KOPT-K1 (cell line): ENCODE measurements at regions not wholly inside any gene's neighbourhood (a gene's known extent, or its start where the extent isn't known, plus 50 kb on each side); places are given as distances from the start of the nearest gene placed in this dataset.
"Not testable (repeated sequence)": the region's sequence is repeated elsewhere in the genome, so short reads cannot be mapped to it uniquely, and the experiment has no call there.

Source experiments
- H3K27ac ChIP-seq: fragments of 200-600 bp; sonication (generic); 2 replicates; pipeline ENCODE4 v1.5.1; 2016; ENCODE audit warnings: antibody characterized with exemption, mild to moderate bottlenecking, low read depth, low read length; ENCODE audit not compliant: poor library complexity, severe bottlenecking
- H3K36me3 ChIP-seq: fragments of 200-600 bp; sonication (generic); 2 replicates; pipeline ENCODE4 v1.5.1; 2017; ENCODE audit warnings: antibody characterized with exemption, mild to moderate bottlenecking, low read length, moderate library complexity; ENCODE audit not compliant: insufficient read depth
- H3K9me3 ChIP-seq: fragments of 200-600 bp; sonication (generic); 2 replicates; pipeline ENCODE4 v1.5.1; 2017; ENCODE audit warnings: antibody characterized with exemption, low read length, mild to moderate bottlenecking; ENCODE audit not compliant: insufficient read depth, poor library complexity, severe bottlenecking

DNA sequence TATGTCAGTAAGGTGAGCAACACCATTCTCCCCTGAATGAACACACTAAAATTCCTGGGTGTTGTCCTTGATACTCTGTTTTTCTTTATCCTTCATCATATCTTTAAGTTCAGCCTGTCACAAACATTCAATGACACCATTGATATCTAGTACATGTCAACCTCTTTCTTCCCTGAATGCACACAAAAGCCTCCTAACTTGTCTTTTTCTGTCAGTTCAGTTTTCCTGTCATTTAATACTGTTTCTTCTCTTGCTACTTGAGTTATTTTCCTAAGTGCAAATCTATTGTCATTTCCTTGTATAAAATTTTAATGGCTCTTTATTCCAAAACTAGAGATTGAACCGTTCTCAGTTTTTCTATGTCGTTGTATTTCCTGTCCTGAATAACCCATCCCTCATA lies 1107.6 kb upstream of the SLC39A10 start:
- no peaks in the 10 kb centered on the region for H3K9me3 ChIP-seq
- H3K27ac ChIP-seq, result no peak overlapping the region
- H3K36me3 ChIP-seq, result no peaks in the 10 kb centered on the region

DNA sequence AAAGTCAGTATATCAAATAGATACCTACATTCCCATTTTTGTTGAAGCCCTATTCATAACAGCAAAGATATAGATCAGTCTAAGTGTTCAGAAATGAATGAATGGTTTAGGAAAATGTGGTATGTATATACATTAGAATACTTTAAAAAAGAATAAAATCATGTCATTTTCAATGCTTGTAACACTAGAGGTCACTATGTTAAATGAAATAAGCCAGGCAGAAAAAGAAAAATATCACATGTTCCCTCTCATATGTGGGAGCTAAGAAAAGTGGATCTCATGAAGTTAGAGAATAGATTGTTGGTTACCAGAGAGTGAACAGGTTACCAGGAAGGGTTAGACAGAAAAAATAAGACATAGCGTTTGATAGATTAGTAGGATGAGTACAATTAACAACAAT lies 1111.0 kb upstream of the SLC39A10 start:
- H3K36me3 ChIP-seq, result no peaks in the 10 kb centered on the region
- no peak overlapping the region for H3K27ac ChIP-seq
- no peaks in the 10 kb centered on the region for H3K9me3 ChIP-seq

DNA sequence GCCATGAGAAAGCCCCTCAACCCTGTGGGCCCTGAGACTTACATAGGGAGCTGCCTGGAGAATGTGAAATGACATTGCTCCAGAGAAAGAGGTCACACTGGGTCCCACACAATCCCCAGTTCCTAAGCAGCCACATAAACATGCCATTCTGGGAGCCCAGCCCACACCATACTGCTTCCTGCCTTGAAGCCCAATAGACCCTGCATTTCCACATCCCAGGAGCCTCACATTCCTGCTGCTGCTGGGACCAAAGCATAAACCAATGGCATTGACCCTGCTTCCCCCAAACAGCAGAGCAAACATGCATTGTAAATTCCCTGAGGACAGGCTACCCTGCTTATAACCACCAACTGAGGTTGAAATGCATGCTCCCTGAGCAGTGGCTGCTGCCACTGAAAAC lies 1117.6 kb upstream of the SLC39A10 start:
- no peaks in the 10 kb centered on the region for H3K36me3 ChIP-seq
- H3K27ac ChIP-seq, result no peak overlapping the region
- H3K9me3 ChIP-seq, result no peaks in the 10 kb centered on the region

DNA sequence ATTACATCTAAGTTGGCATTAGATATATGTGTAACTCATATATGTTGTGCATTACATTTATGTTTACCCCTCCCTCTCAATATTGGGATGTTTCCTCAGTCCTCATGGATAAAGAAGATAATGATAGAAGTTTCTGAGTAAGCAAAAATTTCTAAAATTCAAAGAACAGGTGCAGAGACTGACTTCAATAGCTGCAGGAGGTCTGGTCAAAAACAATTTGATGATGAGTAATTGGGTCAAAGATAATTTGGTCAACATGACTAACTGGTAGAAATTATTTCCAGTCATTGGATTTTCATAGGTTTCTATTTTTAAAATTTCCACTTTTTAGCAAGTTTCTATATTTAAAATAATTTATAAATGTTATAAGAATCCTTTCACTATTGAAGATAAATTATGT lies 1130.9 kb upstream of the SLC39A10 start:
- Histone ChIP-seq H3K36me3 (no peaks in the 10 kb centered on the region), H3K27ac (no peak overlapping the region), H3K9me3 (no peaks in the 10 kb centered on the region)

DNA sequence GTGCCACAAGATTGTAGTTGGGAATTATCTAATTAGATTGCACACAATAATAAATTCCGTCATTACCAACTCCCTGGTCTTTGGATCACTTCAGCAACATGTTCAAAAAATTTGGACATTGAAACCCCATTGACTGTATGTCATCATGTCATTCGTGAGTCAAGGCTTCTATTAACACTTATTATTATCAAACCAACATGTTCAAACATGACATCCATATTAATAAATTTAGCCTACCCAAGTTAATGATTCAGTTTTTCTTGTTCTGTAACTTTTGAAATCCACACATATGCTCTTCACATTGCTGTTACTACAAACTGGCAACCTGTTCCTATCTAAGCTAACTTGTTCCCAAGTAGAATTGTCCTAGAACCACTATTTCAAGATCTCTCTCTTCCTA lies 1142.7 kb upstream of the SLC39A10 start:
- H3K27ac ChIP-seq, result no peak overlapping the region
- H3K9me3 ChIP-seq, result no peaks in the 10 kb centered on the region
- H3K36me3 ChIP-seq, result no peaks in the 10 kb centered on the region

DNA sequence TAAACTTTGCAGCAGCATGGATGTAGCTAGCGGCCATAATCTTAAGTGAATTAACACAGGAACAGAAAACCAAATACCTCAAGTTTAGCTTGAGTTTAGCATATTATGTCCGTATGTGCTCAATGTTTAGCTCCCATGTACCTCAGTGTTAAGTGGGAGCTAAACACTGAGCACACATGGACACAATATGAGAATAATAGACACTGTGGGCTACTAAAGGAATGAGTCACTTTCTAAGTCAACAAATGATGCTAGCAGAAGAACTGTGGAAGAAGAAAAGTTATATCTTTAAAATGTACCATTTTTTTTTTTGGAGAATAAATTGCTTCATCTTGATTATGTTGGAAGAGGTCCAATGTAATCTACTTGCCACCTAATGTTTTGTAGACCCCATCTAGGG lies 1146.0 kb upstream of the SLC39A10 start:
- H3K36me3 ChIP-seq, H3K9me3 ChIP-seq, H3K27ac ChIP-seq: not testable (repeated sequence)

DNA sequence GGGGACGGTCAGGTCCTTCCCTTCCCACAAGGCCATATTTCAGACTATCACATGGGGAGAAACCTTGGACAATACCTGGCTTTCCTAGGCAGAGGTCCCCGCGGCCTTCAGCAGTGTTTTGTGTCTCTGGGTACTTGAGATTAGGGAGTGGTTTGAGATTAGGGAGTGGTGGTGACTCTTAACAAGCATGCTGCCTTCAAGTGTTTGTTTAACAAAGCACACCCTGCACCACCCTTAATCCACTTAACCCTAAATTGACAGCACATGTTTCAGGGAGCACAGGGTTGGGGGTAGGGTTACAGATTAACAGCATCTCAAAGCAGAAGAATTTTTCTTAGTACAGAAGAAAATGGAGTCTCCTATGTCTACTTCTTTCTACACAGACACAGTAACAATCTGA lies 1152.2 kb upstream of the SLC39A10 start:
- not testable (repeated sequence) for H3K9me3 ChIP-seq, H3K27ac ChIP-seq, H3K36me3 ChIP-seq

DNA sequence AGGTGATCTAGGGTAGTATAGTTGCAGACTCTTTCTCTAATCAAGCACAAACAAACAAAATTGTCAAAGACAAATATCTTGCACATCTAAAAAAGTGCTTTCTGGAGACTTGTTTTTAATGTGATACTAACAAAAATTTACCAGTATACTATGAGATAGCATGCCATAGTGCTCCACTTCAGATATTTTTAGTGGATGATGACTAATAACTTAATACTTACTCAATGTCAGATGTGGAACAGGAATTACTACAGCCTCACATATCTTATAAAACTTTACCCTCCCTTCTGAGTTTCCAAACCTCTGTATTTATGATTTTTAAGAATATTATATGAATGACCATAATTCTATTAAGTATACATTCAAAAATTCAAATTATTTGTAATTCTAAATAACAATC lies 1162.0 kb upstream of the SLC39A10 start:
- H3K27ac ChIP-seq, result no peak overlapping the region

DNA sequence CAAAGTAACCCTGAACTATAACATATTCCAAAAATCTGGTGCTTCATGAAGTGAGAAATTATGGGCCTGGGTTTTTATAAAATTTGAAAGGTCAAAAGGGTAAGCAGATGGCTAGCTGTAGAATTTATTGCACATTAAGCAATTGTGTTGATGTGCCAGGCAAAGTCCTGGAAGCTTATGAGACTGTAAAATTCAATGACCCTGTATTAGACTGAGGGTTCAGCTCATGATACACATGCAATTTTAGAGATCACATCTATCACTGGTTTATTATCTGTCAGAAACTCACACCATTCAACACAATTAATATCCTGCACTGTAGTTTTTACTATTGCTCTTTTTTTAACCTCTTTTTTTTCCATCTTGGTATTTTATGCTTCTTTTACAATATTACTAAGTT lies 1162.6 kb upstream of the SLC39A10 start:
- Histone ChIP-seq H3K27ac (no peak overlapping the region), H3K36me3 (no peaks in the 10 kb centered on the region), H3K9me3 (no peaks in the 10 kb centered on the region)

More for the DNA sequence above, 1162.0 kb upstream of the SLC39A10 start:
- Histone ChIP-seq H3K9me3 (no peaks in the 10 kb centered on the region), H3K36me3 (no peaks in the 10 kb centered on the region)

DNA sequence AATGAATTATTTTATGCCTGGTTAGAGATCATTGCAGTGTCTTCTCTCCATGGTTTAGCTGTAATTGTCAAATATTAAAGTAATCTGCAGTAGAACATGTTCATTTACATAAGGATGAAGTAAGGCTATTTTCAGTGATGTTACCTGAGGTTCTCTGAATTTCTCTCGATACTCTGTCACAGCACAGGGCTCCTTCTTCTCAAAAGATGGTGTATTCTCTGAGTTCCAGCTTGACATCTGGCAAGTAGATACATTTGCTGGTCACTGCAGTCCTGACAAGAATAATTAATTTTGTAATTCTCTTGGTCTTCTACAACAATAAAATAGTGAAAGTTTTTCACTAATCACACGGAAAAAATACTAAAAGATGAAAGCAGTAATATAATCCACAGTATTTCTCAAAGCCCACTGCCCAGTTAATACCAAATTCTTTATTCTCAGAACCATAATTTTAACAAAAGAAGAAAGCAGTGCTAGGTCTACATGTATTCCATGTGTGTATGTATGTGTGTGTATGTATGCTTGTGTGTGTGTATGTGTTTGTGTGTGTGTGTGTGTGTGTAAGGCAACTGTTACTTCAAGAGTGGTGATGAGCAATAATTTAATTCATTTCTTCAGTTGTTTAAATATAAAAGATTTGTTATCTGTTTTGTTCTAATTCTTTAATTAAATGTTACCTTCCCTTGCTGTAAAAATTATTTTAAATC lies 1165.5 kb upstream of the SLC39A10 start:
- H3K36me3 ChIP-seq, result no peaks in the 10 kb centered on the region
- no peak overlapping the region for H3K27ac ChIP-seq
- H3K9me3 ChIP-seq, result no peaks in the 10 kb centered on the region

DNA sequence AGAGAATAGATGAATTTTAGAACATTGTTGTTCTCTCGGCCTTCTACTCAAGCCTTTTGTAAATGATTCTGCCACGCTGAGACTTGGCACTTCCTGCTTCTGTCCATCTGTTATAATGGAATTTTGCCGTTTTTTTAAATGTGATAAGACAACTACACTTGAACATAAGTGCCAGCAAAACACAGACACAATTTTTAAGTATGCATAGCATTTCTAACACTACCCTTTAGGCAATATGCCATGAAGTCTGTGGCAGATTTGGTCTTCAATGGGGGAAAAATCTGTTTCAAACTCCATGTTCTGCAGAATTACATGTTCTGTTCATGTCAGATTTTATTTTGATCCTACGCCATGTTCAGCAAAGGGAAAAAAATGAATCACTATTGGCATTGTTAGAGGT lies 1170.7 kb upstream of the SLC39A10 start:
- Histone ChIP-seq H3K36me3 (no peaks in the 10 kb centered on the region), H3K27ac (no peak overlapping the region), H3K9me3 (no peaks in the 10 kb centered on the region)

DNA sequence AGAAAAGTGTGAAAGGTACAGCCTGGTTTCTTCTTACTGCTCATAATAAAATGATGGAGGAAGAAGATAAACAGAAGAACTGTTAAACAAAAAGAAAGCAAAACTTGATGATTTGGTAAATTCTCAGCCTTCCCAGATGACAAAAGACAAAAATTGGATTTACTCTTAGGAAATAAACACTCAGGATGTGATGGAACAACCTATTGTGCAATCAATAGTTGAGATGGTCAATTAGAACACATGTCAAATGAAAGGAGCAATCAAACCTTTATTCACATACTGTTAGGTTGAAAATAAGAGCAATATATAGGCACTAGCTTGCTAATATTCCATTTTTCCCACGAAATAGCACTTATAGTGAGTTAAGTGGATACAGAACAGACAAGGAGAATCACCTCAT lies 1174.0 kb upstream of the SLC39A10 start:
- H3K9me3 ChIP-seq, result no peaks in the 10 kb centered on the region
- H3K27ac ChIP-seq, result no peak overlapping the region
- no peaks in the 10 kb centered on the region for H3K36me3 ChIP-seq

DNA sequence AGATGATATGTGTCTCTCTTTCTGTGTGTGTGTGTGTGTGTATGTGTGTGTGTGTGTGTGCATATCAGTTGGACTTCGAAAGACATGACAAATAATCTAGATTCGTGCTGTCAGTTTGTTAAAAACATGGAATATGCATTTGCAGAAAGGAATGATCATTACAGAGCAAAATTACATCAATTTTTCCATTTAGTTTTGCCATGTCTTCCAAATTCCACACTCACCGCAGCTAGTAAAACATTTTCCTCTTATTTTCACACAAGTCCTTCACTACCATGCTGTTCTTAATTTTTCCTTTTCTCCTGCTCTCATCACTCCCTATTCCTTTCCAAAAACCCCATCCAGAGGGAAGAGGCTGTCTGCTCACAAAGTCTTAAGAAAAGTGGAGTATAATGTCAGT lies 1191.4 kb upstream of the SLC39A10 start:
- Histone ChIP-seq H3K36me3 (no peaks in the 10 kb centered on the region), H3K27ac (no peak overlapping the region), H3K9me3 (no peaks in the 10 kb centered on the region)

DNA sequence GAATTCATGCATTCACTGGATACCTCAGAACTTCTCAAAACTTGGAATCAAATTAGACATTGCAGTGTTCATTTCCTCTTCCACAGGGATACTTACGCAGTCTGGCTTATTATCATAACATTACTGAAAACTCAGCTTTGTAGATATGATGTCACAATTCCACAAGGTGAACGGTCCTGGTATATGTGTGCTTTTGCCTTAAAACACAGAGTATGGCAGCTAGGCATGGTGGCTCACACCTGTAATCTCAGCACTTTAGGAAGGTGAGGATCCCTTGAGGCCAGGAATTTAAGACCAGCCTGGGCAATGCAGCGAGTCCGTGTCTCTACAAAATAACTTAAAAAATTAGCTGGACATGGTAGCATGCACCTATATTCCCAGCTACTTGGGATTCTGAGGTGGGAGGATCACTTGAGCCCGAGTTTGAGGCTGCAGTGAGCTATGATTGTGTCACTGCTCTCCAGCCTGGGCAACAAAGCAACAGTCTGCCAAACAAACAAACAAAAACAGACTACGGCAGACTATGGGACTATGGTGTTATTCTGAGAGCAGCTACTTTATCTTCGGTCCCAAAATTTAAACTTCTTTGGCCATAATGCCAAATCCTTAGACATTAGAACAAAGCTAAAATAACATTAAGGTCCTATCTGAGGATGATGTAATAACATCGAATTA lies 1191.9 kb upstream of the SLC39A10 start:
- H3K9me3 ChIP-seq, result no peaks in the 10 kb centered on the region
- H3K36me3 ChIP-seq, result no peaks in the 10 kb centered on the region
- H3K27ac ChIP-seq, result no peak overlapping the region

DNA sequence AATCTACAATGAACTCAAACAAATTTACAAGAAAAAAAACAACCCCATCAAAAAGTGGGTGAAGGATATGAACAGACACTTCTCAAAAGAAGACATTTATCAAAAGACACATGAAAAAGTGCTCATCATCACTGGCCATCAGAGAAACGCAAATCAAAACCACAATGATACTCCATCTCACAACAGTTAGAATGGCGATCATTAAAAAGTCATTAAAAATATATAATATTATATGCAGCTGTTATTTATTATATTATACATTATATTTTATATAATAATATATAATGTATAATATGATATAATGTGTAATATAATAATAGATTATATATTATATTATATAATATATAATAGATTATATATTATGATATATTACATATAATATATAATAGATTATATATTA lies 1194.1 kb upstream of the SLC39A10 start:
- H3K9me3 ChIP-seq, H3K27ac ChIP-seq: not testable (repeated sequence)

DNA sequence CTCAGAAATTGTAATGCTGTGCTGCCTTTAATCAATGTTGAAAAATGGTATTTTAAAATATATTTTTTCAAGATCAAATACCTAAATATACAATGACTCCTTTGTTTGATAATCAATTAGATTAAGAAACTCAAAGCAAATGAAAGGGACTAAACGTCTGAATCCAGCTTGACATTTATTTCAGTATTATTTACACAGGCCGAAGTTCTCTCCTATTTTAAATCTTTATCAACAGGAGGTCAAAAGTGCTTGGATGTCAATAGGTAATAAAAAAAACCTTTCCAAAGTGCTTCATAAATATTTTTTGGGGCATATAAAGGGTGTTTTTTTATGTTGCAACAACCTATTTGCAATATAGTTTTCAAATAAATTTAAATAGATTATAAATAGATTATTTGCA lies 1201.7 kb upstream of the SLC39A10 start:
- Histone ChIP-seq H3K27ac (no peak overlapping the region), H3K36me3 (no peaks in the 10 kb centered on the region), H3K9me3 (no peaks in the 10 kb centered on the region)

More for the DNA sequence above, 1194.1 kb upstream of the SLC39A10 start:
- not testable (repeated sequence) for H3K36me3 ChIP-seq
